ENCODE measurements at regions not wholly inside any gene's neighbourhood (a gene's known extent, or its start where the extent isn't known, plus 50 kb on each side); places are given as distances from the start of the nearest gene placed in this dataset.
A peak's percentile ranks its signal among the peaks of the same experiment; 100 is the strongest.
"Not testable (repeated sequence)": the region's sequence is repeated elsewhere in the genome, so short reads cannot be mapped to it uniquely, and the experiment has no call there.

DNA sequence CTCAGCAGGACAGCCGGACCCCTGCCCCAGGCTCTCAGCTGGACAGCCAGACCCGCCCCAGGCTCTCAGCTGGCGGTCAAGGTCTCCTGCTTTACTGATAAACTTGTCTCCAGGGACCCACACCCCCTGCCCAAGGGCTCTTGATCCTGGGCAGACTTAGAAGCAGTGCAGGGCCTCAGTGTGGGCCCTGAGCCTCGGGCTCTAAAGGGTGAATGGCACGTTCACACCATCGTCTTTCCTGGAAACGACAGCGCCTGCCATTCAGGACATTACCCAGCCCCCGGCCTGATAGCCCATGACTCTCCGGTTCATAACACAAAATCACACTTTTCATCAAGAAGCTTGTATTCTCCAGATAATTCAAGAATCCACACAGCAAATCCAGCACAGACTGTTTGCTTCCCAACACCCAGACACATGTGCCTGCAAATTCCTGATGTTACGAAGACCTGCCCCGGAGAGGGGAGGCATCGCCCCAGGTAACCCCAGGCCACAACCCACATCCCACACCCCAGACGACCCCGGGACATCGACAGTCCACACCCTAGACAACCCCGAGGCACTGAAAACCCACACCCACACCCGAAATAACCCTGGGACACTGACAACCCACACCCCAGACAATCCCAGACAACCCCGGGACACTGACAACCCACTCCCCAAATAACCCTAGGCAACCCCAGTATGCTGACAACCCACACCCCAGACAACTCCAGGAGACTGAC lies 136.8 kb downstream of the FAM53A start:
- peaks cover 17% of the 10 kb centered on the region for H3K4me1 ChIP-seq (ENCODE audit: insufficient read depth, low read length)
- intact Hi-C loops (cut with micrococcal nuclease) = no loop called here
- H3K79me2 ChIP-seq (ENCODE audit: low read length) = no peaks in the 10 kb centered on the region
- ChIA-PET POLR2A (ENCODE audit: unreplicated experiment) (no interaction called here), CTCF (no interaction called here)
- no peaks in the 10 kb centered on the region for H4K20me1 ChIP-seq (ENCODE audit: low read length)
- no peak for DNase-seq
- no peaks in the 10 kb centered on the region for H3K27me3 ChIP-seq (ENCODE audit: low read length)
- ATAC-seq = no peak
- H3K9ac ChIP-seq (ENCODE audit: low read length) = no peak overlapping the region
- H3K27ac ChIP-seq (ENCODE audit: low read length) = no peak overlapping the region
- H3K9me3 ChIP-seq (ENCODE audit: low read length) = no peaks in the 10 kb centered on the region
- no peaks in the 10 kb centered on the region for H3K9me2 ChIP-seq (replicated peaks; ENCODE audit: low read length)
- H3F3A ChIP-seq (ENCODE audit: low read length, unreplicated experiment) = no peaks in the 10 kb centered on the region
- no TSS peak for BruUV-seq (replicated peaks)
- H2AFZ ChIP-seq (ENCODE audit: low read length) = no peak overlapping the region
- H3K4me2 ChIP-seq (ENCODE audit: low read length) = no peak overlapping the region
- no peaks in the 10 kb centered on the region for H3K36me3 ChIP-seq (ENCODE audit: low read depth, low read length)
- no peak overlapping the region for H3K4me3 ChIP-seq (ENCODE audit: low read length)
- TF ChIP-seq EZH2 (IDR thresholded peaks at IDR 0.05; ENCODE audit: low read length, unreplicated experiment) = no peak
- TF ChIP-seq, protein P1, sequence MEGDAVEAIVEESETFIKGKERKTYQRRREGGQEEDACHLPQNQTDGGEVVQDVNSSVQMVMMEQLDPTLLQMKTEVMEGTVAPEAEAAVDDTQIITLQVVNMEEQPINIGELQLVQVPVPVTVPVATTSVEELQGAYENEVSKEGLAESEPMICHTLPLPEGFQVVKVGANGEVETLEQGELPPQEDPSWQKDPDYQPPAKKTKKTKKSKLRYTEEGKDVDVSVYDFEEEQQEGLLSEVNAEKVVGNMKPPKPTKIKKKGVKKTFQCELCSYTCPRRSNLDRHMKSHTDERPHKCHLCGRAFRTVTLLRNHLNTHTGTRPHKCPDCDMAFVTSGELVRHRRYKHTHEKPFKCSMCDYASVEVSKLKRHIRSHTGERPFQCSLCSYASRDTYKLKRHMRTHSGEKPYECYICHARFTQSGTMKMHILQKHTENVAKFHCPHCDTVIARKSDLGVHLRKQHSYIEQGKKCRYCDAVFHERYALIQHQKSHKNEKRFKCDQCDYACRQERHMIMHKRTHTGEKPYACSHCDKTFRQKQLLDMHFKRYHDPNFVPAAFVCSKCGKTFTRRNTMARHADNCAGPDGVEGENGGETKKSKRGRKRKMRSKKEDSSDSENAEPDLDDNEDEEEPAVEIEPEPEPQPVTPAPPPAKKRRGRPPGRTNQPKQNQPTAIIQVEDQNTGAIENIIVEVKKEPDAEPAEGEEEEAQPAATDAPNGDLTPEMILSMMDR (conservative IDR thresholded peaks at IDR 0.05; ENCODE audit: low read depth, low read length) = no peak

DNA sequence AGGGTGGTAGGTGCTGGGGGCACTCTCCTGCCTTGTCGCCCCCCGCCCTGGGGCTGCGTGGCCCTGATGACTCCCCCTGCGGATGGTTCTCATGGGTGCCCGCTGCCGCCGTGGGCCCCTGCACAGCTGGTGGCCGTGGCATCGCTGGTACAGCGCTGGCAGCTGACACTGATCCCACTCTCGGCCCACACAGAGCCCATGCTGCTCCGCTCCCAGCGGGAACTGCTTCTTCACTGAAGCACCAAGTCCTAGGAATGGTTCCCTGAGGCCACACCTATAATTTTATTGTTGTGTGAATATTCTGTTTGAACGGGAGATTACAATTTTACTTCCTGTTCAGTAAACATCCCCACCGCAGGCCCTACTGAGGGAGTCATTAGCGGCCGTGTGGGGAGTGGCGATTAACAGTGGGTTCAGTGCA lies 138.6 kb upstream of the NKX1-1 start:
- H4K20me1 ChIP-seq (ENCODE audit: low read length) = no peaks in the 10 kb centered on the region
- ChIA-PET POLR2A (ENCODE audit: unreplicated experiment) (no interaction called here), CTCF (no interaction called here)
- H2AFZ ChIP-seq (ENCODE audit: low read length) = no peak overlapping the region
- intact Hi-C loops (cut with micrococcal nuclease) = no loop called here
- TF ChIP-seq, protein P1 (conservative IDR thresholded peaks at IDR 0.05; ENCODE audit: low read depth, low read length) = no peak
- no peak for TF ChIP-seq EZH2phosphoT487 (IDR thresholded peaks at IDR 0.05; ENCODE audit: borderline replicate concordance, low read length)
- no peak for TF ChIP-seq EZH2 (IDR thresholded peaks at IDR 0.05; ENCODE audit: low read length, unreplicated experiment)
- H3F3A ChIP-seq (ENCODE audit: low read length, unreplicated experiment) = no peaks in the 10 kb centered on the region
- H3K9me3 ChIP-seq (ENCODE audit: low read length) = no peaks in the 10 kb centered on the region
- no TSS peak for BruUV-seq (replicated peaks)
- peaks cover 40% of the 10 kb centered on the region for H3K4me1 ChIP-seq (ENCODE audit: insufficient read depth, low read length)
- H3K36me3 ChIP-seq (ENCODE audit: low read depth, low read length) = no peaks in the 10 kb centered on the region
- H3K9ac ChIP-seq (ENCODE audit: low read length) = no peak overlapping the region
- H3K79me2 ChIP-seq (ENCODE audit: low read length) = no peaks in the 10 kb centered on the region
- no peak overlapping the region; the same call in 1 of the 2 replicates for H3K4me3 ChIP-seq (ENCODE audit: low read length)
- ATAC-seq = peak; percentile 49
- no peaks in the 10 kb centered on the region for H3K27me3 ChIP-seq (ENCODE audit: low read length)
- DNase-seq = peak; percentile 67
- H3K9me2 ChIP-seq (replicated peaks; ENCODE audit: low read length) = no peaks in the 10 kb centered on the region
- H3K27ac ChIP-seq (ENCODE audit: low read length) = no peak overlapping the region
- H3K4me2 ChIP-seq (ENCODE audit: low read length) = peak overlapping the region; percentile 49

DNA sequence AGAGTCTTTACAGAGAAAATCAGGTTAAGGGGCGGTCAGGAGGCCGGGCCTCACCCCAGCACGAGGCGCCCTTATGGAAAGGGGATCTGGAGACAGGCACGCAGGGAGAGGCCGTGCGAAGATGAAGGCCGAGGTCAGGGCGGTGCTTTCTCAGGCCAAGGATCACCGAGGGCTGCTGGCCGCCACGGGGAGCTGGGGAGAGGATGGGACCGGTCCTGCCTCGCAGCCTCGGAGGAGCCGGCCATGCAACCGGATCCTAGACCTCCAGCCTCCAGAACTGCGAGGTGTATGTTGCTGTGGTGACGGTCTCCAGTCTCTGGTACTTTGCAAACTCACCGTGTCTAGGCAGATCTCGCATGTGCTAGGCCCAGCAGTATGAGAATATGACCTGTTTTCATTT lies 138.2 kb upstream of the NKX1-1 start:
- intact Hi-C loops (cut with micrococcal nuclease); H3K27me3 ChIP-seq (ENCODE audit: low read length); H2AFZ ChIP-seq (ENCODE audit: low read length); H4K20me1 ChIP-seq (ENCODE audit: low read length); POLR2A ChIA-PET (ENCODE audit: unreplicated experiment); H3K4me3 ChIP-seq (ENCODE audit: low read length); H3K9me3 ChIP-seq (ENCODE audit: low read length); H3K36me3 ChIP-seq (ENCODE audit: low read depth, low read length); DNase-seq; H3K9me2 ChIP-seq (replicated peaks; ENCODE audit: low read length); H3F3A ChIP-seq (ENCODE audit: low read length, unreplicated experiment); CTCF ChIA-PET; ATAC-seq; H3K9ac ChIP-seq (ENCODE audit: low read length); BruUV-seq (replicated peaks); H3K79me2 ChIP-seq (ENCODE audit: low read length); H3K27ac ChIP-seq (ENCODE audit: low read length): not testable (repeated sequence)
- peaks cover 40% of the 10 kb centered on the region for H3K4me1 ChIP-seq (ENCODE audit: insufficient read depth, low read length)
- peak overlapping the region; percentile 49 for H3K4me2 ChIP-seq (ENCODE audit: low read length)

All from PC-3 (cell line).